GM12875 (cell line): ENCODE measurements at regions not wholly inside any gene's neighbourhood (a gene's known extent, or its start where the extent isn't known, plus 50 kb on each side); places are given as distances from the start of the nearest gene placed in this dataset.
A peak's percentile ranks its signal among the peaks of the same experiment; 100 is the strongest.
"Not testable (repeated sequence)": the region's sequence is repeated elsewhere in the genome, so short reads cannot be mapped to it uniquely, and the experiment has no call there.

Source experiments
- H3K4me3 ChIP-seq: one replicate; pipeline ENCODE4 v1.5.1; 2011; ENCODE audit warnings: low read depth, low read length, control low read depth
- TF ChIP-seq, protein P1 (sequence below): IDR thresholded peaks from 2 replicates; pipeline ENCODE4 v1.5.1; 2011; ENCODE audit warnings: low read depth, mild to moderate bottlenecking, control low read depth, inconsistent platforms, low read length, moderate library complexity, borderline replicate concordance; ENCODE audit not compliant: insufficient read depth

GRCh38 chr5:174943785-174944184 lies 219.4 kb downstream of the MSX2 start:
- no peak overlapping the region for H3K4me3 ChIP-seq
- TF ChIP-seq, protein P1, sequence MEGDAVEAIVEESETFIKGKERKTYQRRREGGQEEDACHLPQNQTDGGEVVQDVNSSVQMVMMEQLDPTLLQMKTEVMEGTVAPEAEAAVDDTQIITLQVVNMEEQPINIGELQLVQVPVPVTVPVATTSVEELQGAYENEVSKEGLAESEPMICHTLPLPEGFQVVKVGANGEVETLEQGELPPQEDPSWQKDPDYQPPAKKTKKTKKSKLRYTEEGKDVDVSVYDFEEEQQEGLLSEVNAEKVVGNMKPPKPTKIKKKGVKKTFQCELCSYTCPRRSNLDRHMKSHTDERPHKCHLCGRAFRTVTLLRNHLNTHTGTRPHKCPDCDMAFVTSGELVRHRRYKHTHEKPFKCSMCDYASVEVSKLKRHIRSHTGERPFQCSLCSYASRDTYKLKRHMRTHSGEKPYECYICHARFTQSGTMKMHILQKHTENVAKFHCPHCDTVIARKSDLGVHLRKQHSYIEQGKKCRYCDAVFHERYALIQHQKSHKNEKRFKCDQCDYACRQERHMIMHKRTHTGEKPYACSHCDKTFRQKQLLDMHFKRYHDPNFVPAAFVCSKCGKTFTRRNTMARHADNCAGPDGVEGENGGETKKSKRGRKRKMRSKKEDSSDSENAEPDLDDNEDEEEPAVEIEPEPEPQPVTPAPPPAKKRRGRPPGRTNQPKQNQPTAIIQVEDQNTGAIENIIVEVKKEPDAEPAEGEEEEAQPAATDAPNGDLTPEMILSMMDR: no peak

DNA sequence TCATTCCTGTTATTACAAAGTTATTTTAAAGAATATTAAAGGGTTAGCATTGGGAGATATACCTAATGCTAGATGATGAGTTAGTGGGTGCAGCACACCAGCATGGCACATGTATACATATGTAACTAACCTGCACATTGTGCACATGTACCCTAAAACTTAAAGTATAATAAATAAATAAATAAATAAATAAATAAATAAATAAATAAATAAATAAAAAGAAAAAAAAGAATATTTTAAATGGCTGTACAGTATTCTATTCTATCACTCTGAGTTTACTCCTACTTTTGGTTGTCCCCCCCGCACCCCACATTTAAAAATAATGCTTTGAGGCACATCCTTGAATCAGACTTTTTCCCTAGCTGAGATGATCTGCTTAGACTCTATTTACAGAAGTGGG lies 218.6 kb downstream of the MSX2 start:
- not testable (repeated sequence) for H3K4me3 ChIP-seq

- TF ChIP-seq, protein P1: no peak
- no peak overlapping the region for H3K4me3 ChIP-seq
Measured at GRCh38 chr5:174937201-174938123, 213.1 kb downstream of the MSX2 start.

DNA sequence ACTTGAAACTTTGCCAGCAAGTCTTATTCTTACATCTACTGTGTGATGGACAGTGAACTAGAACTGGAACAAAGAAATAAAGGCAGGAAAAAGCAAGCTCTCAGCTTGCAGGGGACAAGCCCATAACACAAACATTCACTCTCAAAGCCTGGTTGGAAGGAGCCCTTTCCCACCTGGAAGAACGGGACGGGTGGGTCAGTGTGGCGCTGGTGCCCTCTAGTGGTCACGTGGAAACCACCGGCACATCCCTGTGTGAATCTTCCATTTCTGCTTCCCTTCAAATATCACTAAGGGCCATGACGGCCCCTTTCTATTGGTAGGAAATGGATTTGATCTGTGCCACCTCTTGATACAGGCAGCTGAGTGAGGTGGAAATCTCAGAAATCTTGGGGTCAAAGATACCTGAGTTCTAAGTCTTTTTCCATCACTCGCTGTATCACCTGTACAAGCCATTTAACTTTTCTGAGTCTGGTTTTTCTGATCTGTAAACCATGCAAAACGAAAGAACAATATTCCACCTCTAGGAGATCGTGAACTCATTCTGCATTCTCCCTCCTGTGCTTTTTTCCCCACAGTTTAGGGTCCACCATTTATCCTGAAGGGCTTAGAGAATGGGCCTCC lies 211.6 kb downstream of the MSX2 start:
- TF ChIP-seq, protein P1: peak; percentile 90
- H3K4me3 ChIP-seq: no peak overlapping the region

GRCh38 chr5:174931033-174931432 lies 206.7 kb downstream of the MSX2 start:
- not testable (repeated sequence) for H3K4me3 ChIP-seq

DNA sequence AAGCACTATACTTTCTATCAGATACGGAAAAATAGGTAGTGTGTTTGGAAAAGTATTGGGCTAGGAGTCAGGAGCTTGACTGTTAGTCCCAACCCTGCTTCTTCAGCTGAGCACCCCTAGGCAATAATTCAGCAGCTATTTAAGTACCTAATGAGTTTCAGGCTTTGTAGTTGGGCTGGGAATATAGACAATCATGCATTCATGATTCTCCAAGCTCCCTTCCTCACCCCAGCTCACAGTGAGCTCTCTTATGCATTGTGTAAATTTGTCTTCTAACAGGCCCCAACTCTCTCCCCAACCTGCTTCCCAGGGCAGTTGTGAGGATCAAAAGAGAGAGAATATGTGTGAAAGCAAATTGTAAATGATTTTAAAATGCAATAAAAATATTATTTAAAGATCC lies 201.2 kb downstream of the MSX2 start:
- TF ChIP-seq, protein P1: no peak
- H3K4me3 ChIP-seq: no peak overlapping the region

- TF ChIP-seq, protein P1: no peak
Measured at GRCh38 chr5:174922955-174923354, 198.6 kb downstream of the MSX2 start.

DNA sequence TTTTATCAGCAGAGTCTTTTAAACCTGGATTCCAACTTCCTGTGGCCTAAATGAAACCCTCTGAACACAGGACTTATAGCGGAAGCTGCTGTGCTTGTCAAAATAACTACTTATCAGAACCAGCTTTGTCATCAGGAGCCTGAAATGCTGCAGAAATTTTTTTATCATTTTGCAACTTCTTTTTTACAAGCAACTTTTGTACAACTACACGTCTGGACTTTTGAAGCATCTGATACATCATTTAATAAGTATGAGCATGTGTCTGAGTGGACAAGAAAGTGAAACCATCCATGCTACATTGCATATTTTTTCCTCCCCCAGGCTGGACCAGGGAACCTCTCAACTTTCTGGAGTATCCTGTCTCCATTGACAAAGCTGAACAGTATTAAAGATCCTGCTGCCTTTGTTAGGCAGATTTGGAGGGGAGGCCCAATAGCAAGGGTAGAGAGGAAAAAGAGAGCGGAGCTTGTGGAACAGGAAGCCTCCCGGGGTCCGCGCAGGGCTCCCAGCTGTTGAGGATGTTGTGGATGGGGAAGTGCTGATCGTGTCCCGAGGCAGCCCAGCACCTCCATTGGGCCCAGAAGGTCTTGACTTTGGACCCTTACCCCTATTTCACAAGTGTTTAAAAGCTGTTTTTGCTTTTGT lies 196.6 kb downstream of the MSX2 start:
- TF ChIP-seq, protein P1: no peak
- H3K4me3 ChIP-seq: no peak overlapping the region

More at GRCh38 chr5:174922955-174923354, 198.6 kb downstream of the MSX2 start:
- H3K4me3 ChIP-seq: no peak overlapping the region
